ENCODE measurements at regions not wholly inside any gene's neighbourhood (a gene's known extent, or its start where the extent isn't known, plus 50 kb on each side); places are given as distances from the start of the nearest gene placed in this dataset.

- no peak for DNase-seq
These were observed 398.3 kb downstream of the PRDM5 start for GRCh38 chr4:120524237-120524636.

GRCh38 chr4:120520761-120521160 lies 401.8 kb downstream of the PRDM5 start:
- no peak for DNase-seq

- DNase-seq = no peak
These were observed 404.6 kb downstream of the PRDM5 start for GRCh38 chr4:120517966-120518365.

GRCh38 chr4:120509719-120510118 lies 412.8 kb downstream of the PRDM5 start:
- DNase-seq = no peak

GRCh38 chr4:120509222-120509621 lies 413.3 kb downstream of the PRDM5 start:
- DNase-seq = no peak

- DNase-seq = no peak
These were observed 414.5 kb downstream of the PRDM5 start for GRCh38 chr4:120508036-120508435.

GRCh38 chr4:120506536-120506935 lies 416.0 kb downstream of the PRDM5 start:
- DNase-seq = no peak

GRCh38 chr4:120498678-120499077 lies 423.8 kb downstream of the PRDM5 start:
- DNase-seq = no peak

GRCh38 chr4:120491481-120491880 lies 424.8 kb upstream of the MAD2L1 start:
- no peak for DNase-seq

GRCh38 chr4:120481756-120482155 lies 415.1 kb upstream of the MAD2L1 start:
- no peak for DNase-seq

GRCh38 chr4:120472447-120473131 lies 405.9 kb upstream of the MAD2L1 start:
- DNase-seq = no peak

GRCh38 chr4:120466429-120466828 lies 399.8 kb upstream of the MAD2L1 start:
- no peak for DNase-seq

- no peak for DNase-seq
These were observed 388.1 kb upstream of the MAD2L1 start for GRCh38 chr4:120454788-120455187.

GRCh38 chr4:120452536-120452935 lies 385.9 kb upstream of the MAD2L1 start:
- no peak for DNase-seq

- DNase-seq = no peak
These were observed 385.4 kb upstream of the MAD2L1 start for GRCh38 chr4:120452001-120452400.

GRCh38 chr4:120447774-120448173 lies 381.1 kb upstream of the MAD2L1 start:
- no peak for DNase-seq

- no peak for DNase-seq
These were observed 379.5 kb upstream of the MAD2L1 start for GRCh38 chr4:120446051-120446567.

GRCh38 chr4:120445186-120445585 lies 378.5 kb upstream of the MAD2L1 start:
- no peak for DNase-seq

GRCh38 chr4:120443116-120443515 lies 376.5 kb upstream of the MAD2L1 start:
- no peak for DNase-seq

GRCh38 chr4:120440730-120441129 lies 374.1 kb upstream of the MAD2L1 start:
- no peak for DNase-seq

- no peak for DNase-seq
These were observed 368.5 kb upstream of the MAD2L1 start for GRCh38 chr4:120435179-120435578.

GRCh38 chr4:120434756-120435155 lies 368.1 kb upstream of the MAD2L1 start:
- DNase-seq = no peak

- no peak for DNase-seq
These were observed 365.7 kb upstream of the MAD2L1 start for GRCh38 chr4:120432301-120432860.

GRCh38 chr4:120431180-120431579 lies 364.5 kb upstream of the MAD2L1 start:
- DNase-seq = no peak

- DNase-seq = no peak
These were observed 351.5 kb upstream of the MAD2L1 start for GRCh38 chr4:120418146-120418545.

Measured in CD4-positive, alpha-beta T cell treated with Interleukin-12 subunit alpha and Interleukin-12 subunit beta, for 1 hour (primary cell).